Inflammatory macrophage treated with lipopolysaccharide for 1 hour (primary cell): ENCODE measurements at regions not wholly inside any gene's neighbourhood (a gene's known extent, or its start where the extent isn't known, plus 50 kb on each side); places are given as distances from the start of the nearest gene placed in this dataset.
"Not testable (repeated sequence)": the region's sequence is repeated elsewhere in the genome, so short reads cannot be mapped to it uniquely, and the experiment has no call there.

ENCODE experiments used
- DNase-seq, 2 donors: peaks; one replicate each; pipeline ENCODE4 v3.0.0-alpha.2; 2020 to 2022

DNA sequence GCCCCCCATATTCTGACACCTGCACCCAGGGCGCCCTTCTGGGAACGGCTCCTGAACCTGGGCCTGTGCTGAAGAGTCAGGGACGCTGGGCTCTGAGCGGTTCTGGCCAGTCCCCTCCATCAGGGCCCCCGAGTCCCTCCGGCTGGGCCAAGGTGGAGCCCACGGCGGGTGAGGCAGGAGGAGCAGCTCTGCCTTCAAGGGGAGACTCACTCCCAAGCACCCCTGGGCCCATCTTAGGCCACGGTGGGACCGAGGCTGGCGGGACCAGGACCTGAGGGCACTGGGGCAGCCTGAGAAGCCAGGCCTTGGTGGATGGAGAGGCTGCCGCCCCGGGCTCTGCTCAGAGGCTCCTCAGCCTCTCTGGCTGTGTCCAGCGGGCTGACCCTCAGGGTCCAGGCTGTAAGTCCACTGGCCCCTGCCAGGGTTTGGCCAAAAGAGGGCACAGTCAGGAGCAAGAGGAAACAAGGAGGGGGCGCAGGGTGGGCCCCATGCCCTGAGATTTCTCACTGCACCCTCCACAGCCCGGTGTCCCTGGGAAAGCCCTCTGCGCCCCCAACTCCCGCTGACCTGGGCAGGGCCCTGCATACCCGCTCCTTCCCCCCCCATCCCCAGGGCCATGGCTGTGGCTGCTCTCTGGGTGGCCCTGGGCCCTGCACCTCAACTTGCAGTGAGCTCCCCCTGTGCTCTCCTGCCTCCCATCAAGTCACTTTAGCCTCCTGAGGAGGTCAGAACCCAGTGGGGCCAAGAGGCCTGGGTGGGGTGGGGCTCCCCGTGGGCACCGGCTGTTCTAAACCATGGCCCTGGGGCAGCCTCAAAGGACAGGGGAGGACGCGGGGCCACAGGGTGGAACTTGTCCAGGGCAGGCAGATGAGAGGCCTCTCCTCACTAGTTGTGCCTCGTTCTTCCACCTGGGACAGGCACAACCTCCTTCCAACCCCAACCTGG is 266.4 kb upstream of the SFSWAP start:
- DNase-seq: no peak

GRCh38 chr12:131445184-131445774 is 265.6 kb upstream of the SFSWAP start:
- no peak for DNase-seq

GRCh38 chr12:131445795-131446194 is 265.1 kb upstream of the SFSWAP start:
- no peak for DNase-seq

GRCh38 chr12:131447636-131448035 is 263.3 kb upstream of the SFSWAP start:
- DNase-seq: not testable (repeated sequence)

DNA sequence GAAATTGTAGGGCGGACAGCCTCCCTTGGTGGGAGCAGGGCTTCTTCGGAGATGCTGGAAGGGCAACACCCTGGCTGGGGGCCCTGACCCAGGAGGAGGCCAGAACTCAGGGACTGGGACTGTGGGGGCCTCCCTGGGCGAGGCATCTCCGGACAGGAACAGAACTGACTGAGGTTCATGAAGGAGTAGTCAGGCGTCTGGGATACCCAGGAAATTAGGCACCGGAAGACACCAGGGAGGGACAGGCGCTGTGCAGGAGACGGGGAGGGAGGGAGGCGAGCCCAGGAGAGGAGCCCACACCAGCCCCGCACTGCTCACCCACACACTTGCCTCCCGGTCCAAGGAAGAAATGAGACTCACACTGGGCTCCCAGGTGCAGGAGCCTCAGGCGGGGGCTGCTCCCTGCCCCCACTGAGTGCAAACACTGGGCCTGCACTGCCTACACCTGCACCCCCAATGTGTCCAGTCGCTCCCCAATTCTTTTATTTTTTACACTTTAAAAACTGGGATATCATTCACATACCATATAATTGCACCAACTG is 262.6 kb upstream of the SFSWAP start:
- DNase-seq: no peak

- DNase-seq: no peak
Observed at GRCh38 chr12:131449027-131449426, 261.9 kb upstream of the SFSWAP start.

DNA sequence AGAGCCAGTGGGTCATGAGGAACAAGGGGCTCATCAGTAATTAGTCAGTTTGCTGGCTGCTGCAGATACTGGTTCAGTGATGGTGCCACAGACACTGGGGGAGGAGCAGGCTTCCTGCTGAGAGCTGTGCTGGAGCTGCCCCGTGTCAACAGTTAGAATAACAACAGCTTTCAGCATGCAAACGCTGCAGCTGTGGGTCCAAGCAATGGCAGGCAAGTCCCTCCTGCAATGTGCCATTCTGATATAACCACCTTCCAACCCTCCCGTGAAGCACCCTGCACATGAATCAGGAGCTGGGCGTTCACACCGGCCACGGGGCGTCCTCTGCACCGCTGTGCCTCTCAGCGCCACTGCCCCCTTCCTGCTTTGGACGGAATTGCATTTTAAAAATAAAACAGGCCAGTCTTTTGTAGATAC is 258.4 kb upstream of the SFSWAP start:
- peak; percentile 14 to 65 for DNase-seq

DNA sequence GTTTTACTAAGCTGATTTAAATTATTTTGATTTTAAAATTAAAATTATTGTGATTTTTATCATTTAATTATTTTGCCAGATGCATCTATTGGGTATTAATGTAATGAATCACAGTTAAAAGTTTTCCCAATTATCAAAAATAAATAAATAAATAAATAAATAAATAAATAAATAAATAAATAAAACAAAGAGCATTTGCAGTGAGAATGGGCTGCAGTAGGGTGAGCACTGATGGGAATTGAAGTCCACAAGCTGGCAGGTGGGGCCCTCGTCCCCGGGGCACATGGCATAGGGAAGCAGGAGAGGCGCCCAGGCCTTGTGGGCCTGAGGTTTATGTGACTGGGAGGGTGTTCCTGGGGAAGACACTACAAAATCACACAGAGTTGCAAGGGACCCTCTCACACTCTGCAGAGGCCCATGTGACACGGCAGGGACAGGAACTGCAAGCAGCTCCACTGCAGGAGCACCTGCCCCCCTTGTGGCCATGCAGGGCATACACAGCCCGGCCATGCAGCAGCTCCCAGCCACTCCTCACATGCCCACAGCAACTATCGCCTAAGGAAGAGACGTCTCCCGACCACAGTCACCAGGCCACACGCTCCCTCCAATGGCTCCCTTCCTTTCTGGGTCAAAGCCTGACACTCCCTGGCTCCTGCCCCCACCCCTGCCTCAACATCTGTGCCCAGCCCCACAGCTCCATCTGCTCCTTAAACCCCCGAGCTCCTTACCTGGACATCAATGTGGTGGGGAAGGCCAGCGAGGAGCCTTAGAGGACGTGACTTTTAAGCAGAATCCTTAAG is 256.3 kb upstream of the SFSWAP start:
- DNase-seq: peak; percentile 42 to 54

DNA sequence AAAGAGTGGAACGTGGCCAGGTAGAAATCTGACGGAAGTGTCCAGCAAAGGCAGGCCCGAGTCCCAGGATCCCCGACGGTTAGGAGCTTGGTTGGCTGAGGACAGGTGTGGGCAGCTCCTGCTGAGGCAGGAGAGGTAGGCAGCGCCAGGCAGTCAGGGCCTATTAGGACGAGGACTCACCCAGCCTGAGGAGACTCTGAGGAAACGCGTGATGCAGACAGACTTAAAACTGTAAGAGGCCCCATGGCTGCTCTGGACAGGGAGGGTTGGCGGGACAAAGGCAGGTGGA is 255.7 kb upstream of the SFSWAP start:
- no peak for DNase-seq

DNA sequence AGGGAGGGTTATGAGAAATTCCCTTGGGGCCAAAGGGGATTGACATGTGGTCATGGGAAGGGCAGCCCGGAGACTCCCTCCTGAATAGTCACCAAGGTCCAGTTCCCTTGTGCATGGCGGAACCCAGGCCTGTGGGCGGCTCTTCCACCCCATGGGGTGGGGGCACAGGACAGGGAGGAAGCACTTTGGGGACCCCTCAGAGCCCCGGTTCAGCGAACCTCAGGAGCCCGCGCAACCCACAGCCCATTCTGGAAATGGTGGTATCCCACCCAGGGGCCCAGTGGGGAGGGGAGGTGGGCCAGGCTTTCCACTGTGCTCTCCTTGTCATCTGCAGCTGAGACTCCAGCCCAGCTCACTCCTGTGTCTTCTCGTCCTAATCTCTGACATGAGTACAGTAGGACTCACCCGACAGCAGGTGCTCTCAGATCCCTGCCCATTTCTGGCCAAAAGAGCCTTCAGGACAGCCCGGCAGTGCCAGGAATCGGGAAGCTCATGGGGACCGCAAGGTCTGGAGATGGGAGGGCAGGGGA is 255.2 kb upstream of the SFSWAP start:
- DNase-seq: no peak

DNA sequence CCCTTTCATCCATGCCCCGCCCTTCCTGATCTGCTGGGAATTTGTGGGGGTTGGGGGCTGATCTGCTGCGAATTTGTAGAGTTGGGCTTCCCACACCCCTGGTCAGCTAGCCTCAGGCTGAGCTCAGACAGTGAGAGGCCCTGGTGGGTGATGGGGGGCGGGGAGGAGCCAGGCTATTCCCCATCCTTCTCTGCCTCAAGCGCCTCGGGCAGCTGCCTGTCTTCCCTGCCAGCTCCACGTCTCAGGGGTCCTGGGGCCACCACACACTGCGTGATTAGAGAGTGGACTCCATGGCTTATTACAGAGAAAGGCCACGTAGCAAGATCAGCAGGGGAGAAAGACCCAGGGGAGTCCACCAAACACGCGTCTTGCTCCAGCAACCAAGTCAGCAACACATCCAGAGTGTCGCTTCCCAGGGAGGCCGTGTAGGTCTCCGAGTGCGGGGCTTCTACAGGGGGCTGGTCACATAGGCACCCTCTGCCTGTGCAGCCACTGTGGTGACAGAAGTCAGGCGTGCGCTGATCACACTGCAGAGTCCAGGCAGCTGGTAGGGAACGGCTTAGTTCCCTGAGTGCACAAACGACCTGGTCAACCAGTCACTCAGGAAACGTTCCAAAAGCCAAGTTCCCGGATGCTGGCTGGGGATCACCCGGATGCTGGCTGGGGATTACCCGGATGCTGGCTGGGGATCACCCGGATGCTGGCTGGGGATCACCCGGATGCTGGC is 254.4 kb upstream of the SFSWAP start:
- no peak for DNase-seq

DNA sequence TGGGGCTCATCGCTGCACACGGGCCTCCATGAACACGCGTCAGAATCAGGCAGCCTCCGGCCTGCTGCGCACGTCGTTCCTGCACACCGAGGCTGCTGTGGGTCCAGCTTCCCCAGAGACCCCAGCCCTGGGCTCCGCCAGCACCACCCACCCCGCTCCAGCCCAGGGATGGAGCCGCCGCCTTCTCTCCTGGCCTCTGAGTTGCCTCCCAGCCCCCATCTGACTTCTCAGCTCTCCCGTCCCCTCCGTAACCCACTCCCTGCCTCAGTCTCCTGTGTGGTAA is 253.9 kb upstream of the SFSWAP start:
- no peak for DNase-seq

DNA sequence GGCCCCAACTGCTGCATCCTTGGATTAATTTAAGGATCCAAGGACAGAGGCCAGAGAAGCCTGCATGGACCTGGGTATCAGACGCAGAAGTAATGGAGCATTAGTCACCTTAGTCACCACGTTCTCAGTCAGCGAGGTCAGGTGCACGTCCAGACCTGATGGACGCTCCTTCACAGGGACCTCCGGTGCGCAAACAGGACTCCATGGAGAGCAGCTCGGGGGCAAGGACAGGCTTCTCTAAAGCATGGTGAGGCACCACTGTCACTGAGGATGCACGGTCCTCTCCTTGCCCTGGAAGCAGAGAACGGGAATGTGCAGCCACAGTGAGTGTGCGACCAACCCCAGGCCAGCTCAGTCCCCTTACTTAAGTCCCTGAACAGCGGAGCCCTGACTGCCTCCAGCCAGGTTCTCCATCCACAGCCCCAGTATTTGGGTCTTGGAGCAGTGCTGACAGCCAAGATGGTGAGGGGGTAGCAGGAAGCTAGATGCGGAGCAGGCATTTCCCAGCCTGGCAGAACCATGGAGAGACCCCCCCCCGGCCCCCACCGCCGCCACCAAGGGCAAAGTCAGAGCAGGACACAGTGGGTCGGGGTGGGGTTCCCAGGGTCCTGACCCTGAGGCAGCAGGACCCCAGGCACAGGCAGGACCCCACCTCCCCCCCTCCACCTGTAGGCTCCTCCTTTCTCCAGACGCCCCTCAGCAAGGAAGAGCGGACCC is 253.4 kb upstream of the SFSWAP start:
- no peak for DNase-seq

DNA sequence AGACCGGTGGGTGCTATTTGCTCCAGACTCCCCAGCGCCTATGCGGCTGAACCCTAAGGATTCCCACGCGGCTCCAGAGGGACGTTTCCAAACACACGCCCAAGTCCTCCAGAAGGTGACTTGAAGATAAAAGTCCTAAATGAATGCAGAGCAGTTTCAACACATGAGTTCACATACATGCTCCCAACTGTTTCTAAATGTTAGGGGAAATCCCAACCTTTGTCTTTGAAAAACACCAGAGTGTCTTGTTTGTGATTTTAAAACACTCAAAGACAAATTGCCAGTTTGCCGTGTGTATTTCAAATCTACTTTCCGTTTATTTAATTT is 252.9 kb upstream of the SFSWAP start:
- peak; percentile 3 to 35 for DNase-seq

GRCh38 chr12:131458931-131459772 is 251.7 kb upstream of the SFSWAP start:
- peak; percentile 9 to 33 for DNase-seq

DNA sequence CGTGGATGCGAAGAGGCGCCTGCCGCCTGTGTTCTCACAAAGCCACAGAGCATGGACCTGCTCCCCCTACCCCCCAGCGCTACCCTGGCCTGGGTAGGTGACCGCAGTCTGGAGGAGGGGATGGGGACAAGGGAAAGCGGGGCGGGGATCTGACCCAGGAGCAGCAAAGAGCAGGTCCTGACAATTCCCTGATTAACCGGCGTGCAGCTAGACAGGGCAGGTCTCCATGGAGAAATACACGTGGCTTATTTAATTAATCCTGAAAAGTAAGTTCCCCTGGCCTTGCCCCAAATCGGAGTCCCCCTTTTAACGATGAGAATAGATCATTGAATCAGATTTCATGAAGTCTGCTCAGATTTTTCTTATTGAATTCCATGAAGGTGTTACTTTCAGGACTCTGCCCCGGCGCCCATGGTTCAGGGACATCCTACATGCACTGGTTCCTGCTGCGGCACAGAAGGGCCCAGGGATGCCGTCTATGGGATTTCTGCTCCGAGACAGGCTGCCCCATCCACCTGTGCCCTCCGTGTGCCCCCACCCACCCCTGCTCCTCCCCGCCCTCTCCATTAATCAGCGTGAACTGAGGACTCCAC is 251.0 kb upstream of the SFSWAP start:
- DNase-seq: no peak

GRCh38 chr12:131460520-131460919 is 250.4 kb upstream of the SFSWAP start:
- no peak for DNase-seq

- no peak for DNase-seq
Observed at GRCh38 chr12:131461096-131461495, 249.8 kb upstream of the SFSWAP start.

DNA sequence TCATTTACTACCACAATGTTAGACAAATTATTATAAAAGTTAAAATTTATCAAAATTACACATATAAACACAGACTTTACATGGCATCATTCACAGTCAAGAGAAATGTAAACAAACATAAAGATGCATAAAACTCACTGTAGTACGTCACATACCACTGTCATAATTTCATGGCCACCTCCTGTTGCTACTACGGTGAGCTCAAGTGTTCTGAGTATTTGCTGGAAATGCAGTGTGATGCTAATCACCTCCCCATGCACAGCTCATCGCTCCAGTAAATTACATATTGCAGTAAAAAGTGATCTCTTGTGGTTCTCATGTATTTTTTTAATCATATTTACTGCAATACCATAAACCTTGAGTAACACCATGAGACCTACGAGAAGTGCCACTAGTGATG is 247.7 kb upstream of the SFSWAP start:
- DNase-seq: no peak

DNA sequence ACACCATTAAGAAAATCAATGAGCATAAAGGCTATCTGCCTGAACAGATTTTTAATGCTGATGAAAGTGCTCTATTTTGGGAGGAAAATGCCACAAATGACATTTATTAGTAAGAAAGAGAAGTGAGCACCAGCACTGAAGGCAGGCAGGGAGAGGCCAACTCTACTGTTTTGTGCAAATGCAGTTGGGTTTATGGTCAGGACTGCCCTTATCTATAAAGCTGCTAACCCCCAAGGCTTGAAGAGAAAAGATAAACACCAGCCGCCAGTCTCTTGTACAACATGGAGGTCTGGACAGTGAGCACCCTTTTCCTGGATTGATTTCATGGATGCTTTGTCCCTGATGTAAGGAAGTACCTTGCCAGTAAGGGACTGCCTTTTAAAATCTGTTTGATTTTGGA is 246.8 kb upstream of the SFSWAP start:
- no peak for DNase-seq

DNA sequence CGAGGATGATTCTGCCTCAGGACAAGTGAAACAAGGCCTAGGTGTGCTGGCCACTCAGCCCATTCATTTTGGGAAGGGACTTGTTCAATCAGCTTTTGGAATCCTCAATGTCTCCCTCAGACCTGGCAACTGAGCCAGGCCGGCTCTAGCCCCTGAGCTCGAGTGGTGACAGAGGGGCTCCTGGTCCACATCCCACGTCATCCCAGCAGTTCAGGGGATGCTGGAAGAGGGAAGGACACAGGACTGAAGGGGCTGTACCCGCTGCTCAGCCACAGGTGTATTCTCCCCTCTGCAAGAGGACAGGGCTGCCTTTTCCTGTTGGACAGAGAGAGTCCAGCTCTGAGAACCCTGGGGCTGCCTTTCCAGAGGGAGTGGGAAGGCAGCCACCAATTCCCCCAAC is 244.6 kb upstream of the SFSWAP start:
- no peak for DNase-seq
